ENCODE measurements at regions not wholly inside any gene's neighbourhood (a gene's known extent, or its start where the extent isn't known, plus 50 kb on each side); places are given as distances from the start of the nearest gene placed in this dataset.
A peak's percentile ranks its signal among the peaks of the same experiment; 100 is the strongest.
"Not testable (repeated sequence)": the region's sequence is repeated elsewhere in the genome, so short reads cannot be mapped to it uniquely, and the experiment has no call there.

GRCh38 chr9:129434187-129434586, 186.7 kb downstream of the C9orf50 start:
- Histone ChIP-seq H3K9me3 (no peaks in the 10 kb centered on the region), H3K4me3 (no peak overlapping the region), H3K36me3 (no peaks in the 10 kb centered on the region), H3K27ac (no peak overlapping the region), H3K27me3 (replicated peaks; ENCODE audit: insufficient read depth) (no peaks in the 10 kb centered on the region), H3K4me1 (ENCODE audit: control insufficient read depth in 1 of 2, low read depth in 2 of 2) (peaks cover 8 to 31% of the 10 kb centered on the region in 2 donors)
- TF ChIP-seq CTCF (IDR thresholded peaks at IDR 0.05), result no peak
- no peak for ATAC-seq (ENCODE audit: insufficient number of reproducible peaks, low FRiP score, low read depth)
- DNase-seq (ENCODE audit: low spot score), result no peak

DNA sequence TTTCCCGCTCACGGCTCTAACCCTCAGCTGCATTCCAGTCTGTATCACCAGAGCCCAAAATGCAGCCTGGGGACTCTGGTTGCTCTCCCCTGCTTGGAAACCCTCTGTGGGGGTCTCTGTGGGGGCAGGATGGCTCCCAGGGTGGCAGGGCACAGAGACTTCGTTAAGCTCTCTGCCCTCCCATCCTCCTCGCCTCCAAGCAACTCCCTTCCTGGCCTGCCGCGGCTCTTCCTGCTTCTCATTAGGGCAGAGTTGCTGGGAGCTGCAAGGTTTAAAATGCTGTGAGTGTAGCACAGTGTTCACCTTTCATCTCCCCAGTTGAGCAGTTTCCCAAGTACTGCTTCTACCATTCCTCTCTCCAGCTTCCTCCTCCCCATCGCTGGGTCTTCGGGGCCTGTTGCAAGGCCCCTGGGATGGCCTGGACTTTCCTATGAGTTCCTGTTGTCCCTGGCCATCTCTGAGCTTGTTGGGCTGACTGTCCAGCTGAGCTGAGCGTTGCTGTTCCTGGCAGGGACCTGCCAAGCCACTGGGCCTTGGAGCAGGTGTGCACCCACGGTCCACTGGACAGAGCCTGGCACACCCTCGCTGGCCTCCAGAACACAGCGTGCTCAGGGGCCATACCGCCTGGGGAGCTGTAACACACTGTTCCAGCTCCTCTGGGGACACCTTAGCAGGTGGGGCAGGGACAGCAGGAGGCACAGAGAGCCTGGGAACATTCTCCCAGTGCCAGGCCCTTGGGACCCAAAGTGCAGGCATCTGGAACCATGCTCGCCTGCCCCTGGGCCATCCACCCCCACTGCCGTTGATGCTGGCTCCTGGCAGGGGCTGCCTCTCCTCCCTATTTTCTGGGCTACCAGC, 188.4 kb downstream of the C9orf50 start:
- Histone ChIP-seq H3K27ac (peak overlapping the region; percentile 36 to 39), H3K27me3 (replicated peaks; ENCODE audit: insufficient read depth) (no peaks in the 10 kb centered on the region), H3K9me3 (no peaks in the 10 kb centered on the region), H3K4me3 (no peak overlapping the region), H3K36me3 (no peaks in the 10 kb centered on the region), H3K4me1 (ENCODE audit: control insufficient read depth in 1 of 2, low read depth in 2 of 2) (peaks cover under 1 to 20% of the 10 kb centered on the region in 2 donors)
- TF ChIP-seq CTCF (IDR thresholded peaks at IDR 0.05), result no peak
- no peak for DNase-seq (ENCODE audit: low spot score)
- no peak for ATAC-seq (ENCODE audit: insufficient number of reproducible peaks, low FRiP score, low read depth)

GRCh38 chr9:129430940-129431643, 189.8 kb downstream of the C9orf50 start:
- no peak overlapping the region for H3K27ac ChIP-seq
- no peak overlapping the region for H3K4me3 ChIP-seq
- no peak for DNase-seq (ENCODE audit: low spot score)
- no peaks in the 10 kb centered on the region for H3K9me3 ChIP-seq
- H3K27me3 ChIP-seq (replicated peaks; ENCODE audit: insufficient read depth), result no peaks in the 10 kb centered on the region
- TF ChIP-seq CTCF (IDR thresholded peaks at IDR 0.05), result no peak
- H3K4me1 ChIP-seq (ENCODE audit: control insufficient read depth in 1 of 2, low read depth in 2 of 2), result peaks cover 0 to 9% of the 10 kb centered on the region in 2 donors
- ATAC-seq (ENCODE audit: insufficient number of reproducible peaks, low FRiP score, low read depth), result no peak
- no peaks in the 10 kb centered on the region for H3K36me3 ChIP-seq

DNA sequence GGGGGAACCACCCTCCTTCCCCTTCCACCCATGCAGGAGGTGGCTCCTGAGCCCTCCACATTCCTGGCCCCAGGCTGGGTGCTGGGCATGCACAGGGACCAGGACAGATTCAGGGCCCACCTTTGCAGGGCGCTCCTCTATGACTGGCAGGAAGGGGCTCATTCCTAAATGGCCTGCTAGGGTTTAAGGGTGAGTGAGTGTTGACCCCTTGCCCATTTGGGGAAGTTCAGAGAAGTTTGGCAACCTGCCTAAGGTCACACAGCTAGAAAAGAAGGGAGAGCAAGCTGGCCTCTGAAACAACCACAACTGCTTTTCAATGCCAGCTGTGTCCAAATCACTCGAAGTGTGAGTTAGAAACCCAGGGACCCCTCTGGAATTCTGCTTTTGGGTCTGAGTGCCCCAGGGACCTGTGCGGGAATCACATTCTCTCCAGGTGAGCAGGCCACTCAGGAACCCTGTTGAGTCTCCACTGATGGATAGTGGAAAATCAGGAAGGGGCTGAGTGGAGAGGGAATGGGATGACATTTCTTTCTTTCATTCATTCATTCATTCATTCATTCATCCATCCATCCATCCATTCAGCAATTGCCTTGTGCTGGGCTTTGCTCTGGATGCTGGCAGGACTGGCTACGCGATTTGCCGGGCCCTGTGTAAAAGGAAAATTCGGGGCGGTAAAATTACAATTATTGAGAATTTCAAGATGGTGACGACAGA, 191.9 kb downstream of the C9orf50 start:
- Histone ChIP-seq H3K4me3 (no peak overlapping the region), H3K4me1 (ENCODE audit: control insufficient read depth in 1 of 2, low read depth in 2 of 2) (peaks cover 0 to 9% of the 10 kb centered on the region in 2 donors), H3K9me3 (no peaks in the 10 kb centered on the region), H3K36me3 (no peaks in the 10 kb centered on the region), H3K27ac (no peak overlapping the region), H3K27me3 (replicated peaks; ENCODE audit: insufficient read depth) (no peaks in the 10 kb centered on the region)
- ATAC-seq (ENCODE audit: insufficient number of reproducible peaks, low FRiP score, low read depth), result no peak
- no peak for DNase-seq (ENCODE audit: low spot score)
- TF ChIP-seq CTCF (IDR thresholded peaks at IDR 0.05), result no peak

DNA sequence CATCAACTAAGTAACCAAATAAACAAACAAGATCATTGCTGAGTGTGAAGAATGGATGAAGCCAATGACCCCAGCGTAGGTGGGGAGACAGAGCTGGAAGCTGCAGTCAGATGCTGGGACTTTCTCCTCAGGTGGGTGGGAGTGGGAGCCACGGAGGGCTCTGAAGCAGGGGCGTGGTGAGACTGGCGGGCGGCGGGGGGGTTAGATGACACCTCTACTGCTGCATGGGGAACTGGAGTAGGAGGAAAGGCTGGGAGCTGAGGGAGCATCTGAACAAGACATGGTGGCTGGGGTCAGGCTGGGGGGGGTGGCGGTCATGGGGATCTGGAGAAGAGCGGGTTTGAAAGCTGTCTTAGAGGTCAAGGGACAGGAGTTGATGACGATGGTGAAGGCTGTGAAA, 193.8 kb downstream of the C9orf50 start:
- ATAC-seq (ENCODE audit: insufficient number of reproducible peaks, low FRiP score, low read depth) (no peak), DNase-seq (ENCODE audit: low spot score) (no peak)
- no peaks in the 10 kb centered on the region for H3K36me3 ChIP-seq
- no peak overlapping the region for H3K4me3 ChIP-seq
- no peaks in the 10 kb centered on the region for H3K9me3 ChIP-seq
- TF ChIP-seq CTCF (IDR thresholded peaks at IDR 0.05), result no peak
- H3K27ac ChIP-seq, result no peak overlapping the region
- H3K27me3 ChIP-seq (replicated peaks; ENCODE audit: insufficient read depth), result no peaks in the 10 kb centered on the region
- H3K4me1 ChIP-seq (ENCODE audit: control insufficient read depth in 1 of 2, low read depth in 2 of 2), result no peaks in the 10 kb centered on the region

GRCh38 chr9:129423755-129424154, 197.1 kb downstream of the C9orf50 start:
- H3K36me3 ChIP-seq; ATAC-seq (ENCODE audit: insufficient number of reproducible peaks, low FRiP score, low read depth); H3K9me3 ChIP-seq; H3K4me1 ChIP-seq (ENCODE audit: control insufficient read depth in 1 of 2, low read depth in 2 of 2); DNase-seq (ENCODE audit: low spot score); H3K27ac ChIP-seq; H3K4me3 ChIP-seq; H3K27me3 ChIP-seq (replicated peaks; ENCODE audit: insufficient read depth): not testable (repeated sequence)
